IMR-90 (cell line): ENCODE measurements at regions not wholly inside any gene's neighbourhood (a gene's known extent, or its start where the extent isn't known, plus 50 kb on each side); places are given as distances from the start of the nearest gene placed in this dataset.

ENCODE experiments used
- ATAC-seq: fragments of 200-7000 bp; cut with Tn5 transposase; 2 replicates; pipeline ENCODE4 v1.9.1; 2020; ENCODE audit warnings: low read depth, mild to moderate bottlenecking, moderate library complexity
- BruUV-seq: library from RNA; stranded (reverse); fragments of 400-500 nt; replicated peaks from 2 replicates; lab custom pipeline; 2021; lab: Mats Ljungman, UMichigan
- CTCF ChIA-PET: fragments of 300-600 bp; formaldehyde crosslinking; extraction: SDS; loops from one replicate; lab custom pipeline; 2021; ENCODE audit warnings: antibody characterized with exemption; lab: Yijun Ruan, JAX
- POLR2A ChIA-PET: fragments of 300-600 bp; sonication (Branson Sonifier 250); formaldehyde crosslinking; loops from one replicate; lab custom pipeline; 2022; ENCODE audit warnings: antibody characterized with exemption; ENCODE audit not compliant: unreplicated experiment; lab: Charles Lee
- DNase-seq: peaks from one replicate; pipeline ENCODE4 v3.0.0; 2013
- H2AFZ ChIP-seq: replicated peaks from 2 replicates; pipeline ENCODE3; 2013; ENCODE audit warnings: low read length, mild to moderate bottlenecking; ENCODE audit not compliant: poor library complexity
- H2AK5ac ChIP-seq: 2 replicates; pipeline ENCODE4 v1.6.1; 2013; ENCODE audit warnings: low read depth, low read length, inconsistent platforms
- H2AK9ac ChIP-seq: replicated peaks from 2 replicates; pipeline ENCODE3; 2013; ENCODE audit warnings: mild to moderate bottlenecking, low read depth, low read length, moderate library complexity; ENCODE audit not compliant: poor library complexity
- H2BK120ac ChIP-seq: 2 replicates; pipeline ENCODE4 v1.6.1; 2013; ENCODE audit warnings: low read depth, low read length, inconsistent platforms
- H2BK15ac ChIP-seq: 3 replicates; pipeline ENCODE4 v1.6.1; 2013; ENCODE audit warnings: low read depth, low read length, inconsistent platforms
- H2BK20ac ChIP-seq: 2 replicates; pipeline ENCODE4 v1.6.1; 2013; ENCODE audit warnings: low read depth, mild to moderate bottlenecking, inconsistent platforms, low read length, moderate library complexity
- H2BK5ac ChIP-seq: 2 replicates; pipeline ENCODE4 v1.6.1; 2013; ENCODE audit warnings: mild to moderate bottlenecking, low read depth, low read length, inconsistent platforms; ENCODE audit not compliant: poor library complexity, severe bottlenecking
- H3K14ac ChIP-seq: replicated peaks from 2 replicates; pipeline ENCODE4 v1.6.1; 2013; ENCODE audit warnings: low read depth, low read length, inconsistent platforms
- H3K18ac ChIP-seq: 2 replicates; pipeline ENCODE4 v1.6.1; 2013; ENCODE audit warnings: low read depth, low read length, control low read depth
- H3K23ac ChIP-seq: 2 replicates; pipeline ENCODE4 v1.6.1; 2013; ENCODE audit warnings: low read depth, low read length, inconsistent platforms
- H3K27ac ChIP-seq: 2 replicates; pipeline ENCODE4 v1.5.1; 2013; ENCODE audit warnings: mild to moderate bottlenecking, control low read depth, low read length; ENCODE audit not compliant: insufficient read depth
- H3K27me3 ChIP-seq: 2 replicates; pipeline ENCODE4 v1.6.1; 2013; ENCODE audit warnings: low read length; ENCODE audit not compliant: control insufficient read depth, insufficient read depth
- H3K36me3 ChIP-seq: 2 replicates; pipeline ENCODE4 v1.6.1; 2013; ENCODE audit warnings: low read length, mixed read lengths; ENCODE audit not compliant: control insufficient read depth, insufficient read depth
- H3K4ac ChIP-seq: 2 replicates; pipeline ENCODE4 v1.6.1; 2013; ENCODE audit warnings: low read depth, low read length, inconsistent platforms
- H3K4me1 ChIP-seq: 2 replicates; pipeline ENCODE4 v1.6.1; 2013; ENCODE audit warnings: low read length, mixed read lengths; ENCODE audit not compliant: control insufficient read depth, insufficient read depth
- H3K4me2 ChIP-seq: 2 replicates; pipeline ENCODE4 v1.6.1; 2013; ENCODE audit warnings: low read depth, mild to moderate bottlenecking, control low read depth, low read length, moderate library complexity
- H3K4me3 ChIP-seq: 2 replicates; pipeline ENCODE4 v1.5.1; 2013; ENCODE audit warnings: low read depth, mild to moderate bottlenecking, control low read depth, low read length, moderate library complexity; ENCODE audit not compliant: insufficient read depth
- H3K56ac ChIP-seq: 2 replicates; pipeline ENCODE4 v1.6.1; 2013; ENCODE audit warnings: low read length, inconsistent platforms; ENCODE audit not compliant: insufficient read depth; ENCODE audit errors: extremely low read depth
- H3K79me1 ChIP-seq, 2 experiments: 2 replicates each; pipeline ENCODE4 v1.6.1; 2013; ENCODE audit warnings: low read length in 2 of 2, inconsistent platforms in 1 of 2, low read depth in 1 of 2
- H3K9ac ChIP-seq: 2 replicates; pipeline ENCODE4 v1.6.1; 2013; ENCODE audit warnings: low read depth, low read length, control low read depth
- H3K9me1 ChIP-seq: 2 replicates; pipeline ENCODE4 v1.6.1; 2013; ENCODE audit warnings: low read length, inconsistent platforms; ENCODE audit not compliant: insufficient read depth
- H3K9me3 ChIP-seq: 2 replicates; pipeline ENCODE4 v1.6.1; 2013; ENCODE audit warnings: low read length; ENCODE audit not compliant: control insufficient read depth, insufficient read depth
- H4K20me1 ChIP-seq: 2 replicates; pipeline ENCODE4 v1.6.1; 2013; ENCODE audit warnings: low read length, inconsistent platforms; ENCODE audit not compliant: insufficient read depth
- H4K5ac ChIP-seq: 2 replicates; pipeline ENCODE4 v1.6.1; 2013; ENCODE audit warnings: mild to moderate bottlenecking, low read depth, low read length, control low read depth
- H4K8ac ChIP-seq, 2 experiments: 2 replicates each; pipeline ENCODE4 v1.6.1; 2013; ENCODE audit warnings: low read depth in 2 of 2, low read length in 2 of 2, control low read depth in 1 of 2, inconsistent platforms in 1 of 2
- H4K91ac ChIP-seq: 2 replicates; pipeline ENCODE4 v1.6.1; 2013; ENCODE audit warnings: low read depth, low read length, inconsistent platforms; ENCODE audit not compliant: insufficient read depth
- BHLHE40 ChIP-seq: fragments of 150-350 bp; IDR thresholded peaks from 2 replicates; pipeline ENCODE4 v1.6.1; 2016; ENCODE audit warnings: mild to moderate bottlenecking, low read depth, low read length
- CEBPB ChIP-seq: IDR thresholded peaks from 2 replicates; pipeline ENCODE4 v1.6.1; 2012; ENCODE audit warnings: low read depth, low read length, improper control_type of control experiment
- CHD1 ChIP-seq: IDR thresholded peaks from 2 replicates; pipeline ENCODE4 v1.6.1; 2012; ENCODE audit warnings: low read depth, low read length, improper control_type of control experiment
- FOS ChIP-seq: fragments of 150-350 bp; IDR thresholded peaks from 2 replicates; pipeline ENCODE4 v1.6.1; 2016; ENCODE audit warnings: low read depth, low read length
- MAFK ChIP-seq: IDR thresholded peaks from 2 replicates; pipeline ENCODE4 v1.6.1; 2012; ENCODE audit warnings: low read depth, low read length, improper control_type of control experiment
- MAZ ChIP-seq: IDR thresholded peaks from 2 replicates; pipeline ENCODE4 v1.6.1; 2012; ENCODE audit warnings: low read depth, mild to moderate bottlenecking, low read length, improper control_type of control experiment, moderate library complexity, borderline replicate concordance
- MXI1 ChIP-seq: IDR thresholded peaks from 2 replicates; pipeline ENCODE4 v1.6.1; 2012; ENCODE audit warnings: low read depth, mild to moderate bottlenecking, low read length, moderate library complexity, borderline replicate concordance
- NFE2L2 ChIP-seq: fragments of 150-350 bp; IDR thresholded peaks from 2 replicates; pipeline ENCODE4 v1.6.1; 2016; ENCODE audit warnings: low read depth, mild to moderate bottlenecking, low read length
- POLR2A ChIP-seq: IDR thresholded peaks from 2 replicates; pipeline ENCODE4 v1.6.1; 2012; ENCODE audit warnings: mild to moderate bottlenecking, low read depth, low read length
- RAD21 ChIP-seq: IDR thresholded peaks from 2 replicates; pipeline ENCODE4 v1.6.1; 2012; ENCODE audit warnings: low read length, improper control_type of control experiment
- RCOR1 ChIP-seq: IDR thresholded peaks from 2 replicates; pipeline ENCODE4 v1.6.1; 2012; ENCODE audit warnings: mild to moderate bottlenecking, low read length, improper control_type of control experiment; ENCODE audit not compliant: insufficient replicate concordance
- RFX5 ChIP-seq: IDR thresholded peaks from 2 replicates; pipeline ENCODE4 v1.8.0; 2012; ENCODE audit warnings: low read depth, mild to moderate bottlenecking, low read length, moderate library complexity
- SMC3 ChIP-seq: fragments of 150-350 bp; IDR thresholded peaks from 2 replicates; pipeline ENCODE4 v1.6.1; 2016; ENCODE audit warnings: low read depth, mild to moderate bottlenecking, antibody characterized with exemption, low read length, moderate library complexity
- WGBS, 2 experiments: methylation state at CpG; one replicate each; pipeline versions ENCODE4 v1.1.5 to v1.1.7; 2013; ENCODE audit warnings: missing lambda C conversion rate in 2 of 2; ENCODE audit not compliant: insufficient read length in 1 of 2; ENCODE audit errors: extremely low coverage in 2 of 2; 5-methylcytosine and 5-hydroxymethylcytosine counted together
- dilution Hi-C: fragments of 300-500 bp; cut with HindIII; formaldehyde crosslinking; loops from one replicate; pipeline ENCODE4 v1.14.3; 2018; ENCODE audit warnings: low sequenced_read_pairs; ENCODE audit not compliant: unreplicated experiment
- in situ Hi-C: fragments of 300-500 bp; cut with MboI; formaldehyde crosslinking; loops from 3 replicates; pipeline ENCODE4 v1.14.3; 2019; ENCODE audit warnings: low sequenced_read_pairs, inconsistent platforms, mixed read lengths
- intact Hi-C: fragments of 100-400 bp; cut with micrococcal nuclease; formaldehyde crosslinking; loops from 2 replicates; pipeline ENCODE4 v1.10.0; 2022
- TF ChIP-seq, protein P1 (sequence below): fragments of 150-350 bp; IDR thresholded peaks from 2 replicates; pipeline ENCODE4 v1.6.1; 2017; ENCODE audit warnings: mild to moderate bottlenecking, antibody characterized with exemption, low read length, low read depth
- TF ChIP-seq, protein P2 (sequence below): fragments of 150-350 bp; IDR thresholded peaks from 2 replicates; pipeline ENCODE4 v1.6.1; 2016; ENCODE audit warnings: low read depth, mild to moderate bottlenecking, low read length, moderate library complexity, borderline replicate concordance
- TF ChIP-seq, protein P3 (sequence below): conservative IDR thresholded peaks from 2 replicates; pipeline ENCODE4 v1.5.1; 2012; ENCODE audit warnings: mild to moderate bottlenecking, low read depth, low read length, improper control_type of control experiment

GRCh38 chr21:35444391-35444790 is 395.3 kb upstream of the RUNX1 start:
- Histone ChIP-seq H2AK5ac (no peak overlapping the region), H4K5ac (no peak overlapping the region), H3K56ac (no peak overlapping the region), H3K9ac (no peak overlapping the region), H2BK20ac (no peak overlapping the region), H2BK120ac (no peak overlapping the region), H2BK5ac (no peak overlapping the region), H4K91ac (no peak overlapping the region), H3K36me3 (no peaks in the 10 kb centered on the region), H3K27ac (no peak overlapping the region), H3K4me3 (no peak overlapping the region), H3K79me1 (no peaks in the 10 kb centered on the region), H3K9me3 (no peaks in the 10 kb centered on the region), H3K9me1 (peaks cover 6% of the 10 kb centered on the region), H2AFZ (no peak overlapping the region), H3K4ac (no peak overlapping the region), H3K14ac (no peak overlapping the region), H3K4me2 (no peak overlapping the region), H3K27me3 (no peaks in the 10 kb centered on the region; the same call in 1 of the 2 replicates), H2BK15ac (no peak overlapping the region), H3K4me1 (no peaks in the 10 kb centered on the region), H3K23ac (no peak overlapping the region), H3K18ac (no peak overlapping the region), H4K8ac (no peak overlapping the region), H4K20me1 (no peaks in the 10 kb centered on the region), H2AK9ac (no peak overlapping the region)
- intact Hi-C loops, result no loop called here
- ATAC-seq (no peak), DNase-seq (no peak)
- dilution Hi-C loops, result no loop called here
- no TSS peak for BruUV-seq
- in situ Hi-C loops, result no loop called here
- ChIA-PET POLR2A (no interaction called here), CTCF (no interaction called here)
- no CpG with 5 or more reads among the region's 1 CpG for WGBS, 2 experiments
- TF ChIP-seq BHLHE40, result no peak
- TF ChIP-seq RAD21, result no peak
- no peak for TF ChIP-seq FOS
- TF ChIP-seq, protein P1, sequence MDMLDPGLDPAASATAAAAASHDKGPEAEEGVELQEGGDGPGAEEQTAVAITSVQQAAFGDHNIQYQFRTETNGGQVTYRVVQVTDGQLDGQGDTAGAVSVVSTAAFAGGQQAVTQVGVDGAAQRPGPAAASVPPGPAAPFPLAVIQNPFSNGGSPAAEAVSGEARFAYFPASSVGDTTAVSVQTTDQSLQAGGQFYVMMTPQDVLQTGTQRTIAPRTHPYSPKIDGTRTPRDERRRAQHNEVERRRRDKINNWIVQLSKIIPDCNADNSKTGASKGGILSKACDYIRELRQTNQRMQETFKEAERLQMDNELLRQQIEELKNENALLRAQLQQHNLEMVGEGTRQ, result no peak
- no peak for TF ChIP-seq POLR2A
- TF ChIP-seq MAFK, result no peak
- no peak for TF ChIP-seq RCOR1
- TF ChIP-seq, protein P2, sequence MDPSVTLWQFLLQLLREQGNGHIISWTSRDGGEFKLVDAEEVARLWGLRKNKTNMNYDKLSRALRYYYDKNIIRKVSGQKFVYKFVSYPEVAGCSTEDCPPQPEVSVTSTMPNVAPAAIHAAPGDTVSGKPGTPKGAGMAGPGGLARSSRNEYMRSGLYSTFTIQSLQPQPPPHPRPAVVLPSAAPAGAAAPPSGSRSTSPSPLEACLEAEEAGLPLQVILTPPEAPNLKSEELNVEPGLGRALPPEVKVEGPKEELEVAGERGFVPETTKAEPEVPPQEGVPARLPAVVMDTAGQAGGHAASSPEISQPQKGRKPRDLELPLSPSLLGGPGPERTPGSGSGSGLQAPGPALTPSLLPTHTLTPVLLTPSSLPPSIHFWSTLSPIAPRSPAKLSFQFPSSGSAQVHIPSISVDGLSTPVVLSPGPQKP, result no peak
- TF ChIP-seq MXI1, result no peak
- TF ChIP-seq CHD1, result no peak
- TF ChIP-seq MAZ, result no peak
- no peak for TF ChIP-seq NFE2L2
- TF ChIP-seq CEBPB, result no peak
- no peak for TF ChIP-seq SMC3
- TF ChIP-seq RFX5, result no peak
- TF ChIP-seq, protein P3, sequence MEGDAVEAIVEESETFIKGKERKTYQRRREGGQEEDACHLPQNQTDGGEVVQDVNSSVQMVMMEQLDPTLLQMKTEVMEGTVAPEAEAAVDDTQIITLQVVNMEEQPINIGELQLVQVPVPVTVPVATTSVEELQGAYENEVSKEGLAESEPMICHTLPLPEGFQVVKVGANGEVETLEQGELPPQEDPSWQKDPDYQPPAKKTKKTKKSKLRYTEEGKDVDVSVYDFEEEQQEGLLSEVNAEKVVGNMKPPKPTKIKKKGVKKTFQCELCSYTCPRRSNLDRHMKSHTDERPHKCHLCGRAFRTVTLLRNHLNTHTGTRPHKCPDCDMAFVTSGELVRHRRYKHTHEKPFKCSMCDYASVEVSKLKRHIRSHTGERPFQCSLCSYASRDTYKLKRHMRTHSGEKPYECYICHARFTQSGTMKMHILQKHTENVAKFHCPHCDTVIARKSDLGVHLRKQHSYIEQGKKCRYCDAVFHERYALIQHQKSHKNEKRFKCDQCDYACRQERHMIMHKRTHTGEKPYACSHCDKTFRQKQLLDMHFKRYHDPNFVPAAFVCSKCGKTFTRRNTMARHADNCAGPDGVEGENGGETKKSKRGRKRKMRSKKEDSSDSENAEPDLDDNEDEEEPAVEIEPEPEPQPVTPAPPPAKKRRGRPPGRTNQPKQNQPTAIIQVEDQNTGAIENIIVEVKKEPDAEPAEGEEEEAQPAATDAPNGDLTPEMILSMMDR, result no peak
